GM12878 (cell line): ENCODE measurements at regions not wholly inside any gene's neighbourhood (a gene's known extent, or its start where the extent isn't known, plus 50 kb on each side); places are given as distances from the start of the nearest gene placed in this dataset.

Experiments
- ATAC-seq: fragments of 200-7000 bp; cut with Tn5 transposase; 3 replicates; pipeline ENCODE4 v1.9.1; 2020; ENCODE audit warnings: mild to moderate bottlenecking, moderate library complexity
- BruUV-seq: library from RNA; stranded (reverse); fragments of 400-500 nt; replicated peaks from 2 replicates; lab custom pipeline; 2021; lab: Mats Ljungman, UMichigan
- CTCF ChIA-PET: fragments of 300-600 bp; sonication (Branson Sonifier 250); formaldehyde crosslinking; extraction: SDS; loops from one replicate; lab custom pipeline; 2021; ENCODE audit warnings: inconsistent platforms; lab: Yijun Ruan, JAX
- POLR2A ChIA-PET: fragments of 350-600 bp; formaldehyde crosslinking; extraction: SDS; loops from one replicate; lab custom pipeline; 2021; ENCODE audit warnings: inconsistent platforms; lab: Charles Lee
- RAD21 ChIA-PET: fragments of 300-600 bp; sonication (Branson Sonifier 250); formaldehyde crosslinking; loops from one replicate; lab custom pipeline; 2023; ENCODE audit warnings: antibody characterized with exemption; ENCODE audit not compliant: unreplicated experiment; lab: Charles Lee
- SMC1A ChIA-PET: fragments of 300-600 bp; sonication (Branson Sonifier 250); formaldehyde crosslinking; loops from one replicate; lab custom pipeline; 2023; ENCODE audit not compliant: unreplicated experiment, uncharacterized antibody; lab: Charles Lee
- DNase-seq: peaks from one replicate; pipeline ENCODE4 v3.0.0-alpha.2; 2011; ENCODE audit warnings: low read depth, low spot score
- FAIRE-seq: peaks from 3 replicates; lab custom pipeline; 2011; peaks lifted over from hg19 to GRCh38; lab: Jason Lieb, UNC
- H2AFZ ChIP-seq: 2 replicates; pipeline ENCODE4 v1.6.0; 2011; ENCODE audit warnings: low read depth, low read length, control low read depth; ENCODE audit not compliant: control insufficient read depth
- H3K27ac ChIP-seq: 2 replicates; pipeline ENCODE4 v1.5.1; 2011; ENCODE audit warnings: control low read depth; ENCODE audit not compliant: control insufficient read depth, insufficient read depth
- H3K27me3 ChIP-seq, 2 experiments: replicated peaks in 1 of 2; 2 replicates each; pipeline versions ENCODE4 v1.6.0 to v1.6.1; 2011; ENCODE audit warnings: low read length in 1 of 2; ENCODE audit not compliant: control insufficient read depth in 2 of 2, insufficient read depth in 2 of 2
- H3K36me3 ChIP-seq, 2 experiments: 2 replicates each; pipeline ENCODE4 v1.5.1; 2011; ENCODE audit warnings: low read length in 1 of 2; ENCODE audit not compliant: control insufficient read depth in 2 of 2, insufficient read depth in 2 of 2
- H3K4me1 ChIP-seq: 2 replicates; pipeline ENCODE4 v1.6.1; 2011; ENCODE audit warnings: mild to moderate bottlenecking, low read length, moderate library complexity, mixed read lengths; ENCODE audit not compliant: control insufficient read depth, insufficient read depth
- H3K4me2 ChIP-seq: 2 replicates; pipeline ENCODE4 v1.6.0; 2011; ENCODE audit warnings: control low read depth; ENCODE audit not compliant: control insufficient read depth, insufficient read depth
- H3K4me3 ChIP-seq: fragments of 200-600 bp; sonication (generic); 2 replicates; pipeline ENCODE4 v1.5.1; 2016
- H3K79me2 ChIP-seq: 2 replicates; pipeline ENCODE4 v1.6.0; 2011; ENCODE audit warnings: low read length; ENCODE audit not compliant: control insufficient read depth, insufficient read depth
- H3K9ac ChIP-seq: 2 replicates; pipeline ENCODE4 v1.8.0; 2011; ENCODE audit warnings: low read length, control low read depth, mixed read lengths; ENCODE audit not compliant: control insufficient read depth, insufficient read depth
- H3K9me3 ChIP-seq: replicated peaks from 3 replicates; pipeline ENCODE4 v1.5.1; 2011; ENCODE audit warnings: mild to moderate bottlenecking, low read length; ENCODE audit not compliant: control insufficient read depth, insufficient read depth
- H4K20me1 ChIP-seq: 2 replicates; pipeline ENCODE4 v1.6.0; 2011; ENCODE audit not compliant: control insufficient read depth, insufficient read depth
- ATF7 ChIP-seq: fragments of 450-650 bp; IDR thresholded peaks from 2 replicates; pipeline ENCODE4 v1.6.1; 2016; ENCODE audit warnings: low read depth, mild to moderate bottlenecking
- CHD1 ChIP-seq: IDR thresholded peaks from 2 replicates; pipeline ENCODE4 v1.6.1; 2012; ENCODE audit warnings: low read depth, low read length, improper control_type of control experiment
- MAX ChIP-seq: IDR thresholded peaks from 2 replicates; pipeline ENCODE4 v1.6.1; 2012; ENCODE audit warnings: low read depth, low read length, improper control_type of control experiment
- RBBP5 ChIP-seq: fragments of 200-600 bp; sonication (generic); conservative IDR thresholded peaks from 2 replicates; pipeline ENCODE4 v1.6.1; 2016
- SP1 ChIP-seq: IDR thresholded peaks from one replicate; pipeline ENCODE4 v1.6.1; 2011; ENCODE audit warnings: low read depth, low read length
- TCF12 ChIP-seq: IDR thresholded peaks from 2 replicates; pipeline ENCODE4 v1.6.1; 2011; ENCODE audit warnings: low read depth, mild to moderate bottlenecking, low read length
- ZBTB4 ChIP-seq: fragments of 450-650 bp; formaldehyde crosslinking; IDR thresholded peaks from 2 replicates; pipeline ENCODE4 v1.4.0; 2022; ENCODE audit warnings: mild to moderate bottlenecking, moderate library complexity
- WGBS: methylation state at CpG from one replicate; pipeline ENCODE4 v1.1.6; 2016; ENCODE audit warnings: low lambda C conversion rate; ENCODE audit not compliant: insufficient replicate concordance, insufficient coverage; ENCODE audit errors: missing lambda C conversion rate; 5-methylcytosine and 5-hydroxymethylcytosine counted together
- in situ Hi-C: fragments of 300-500 bp; cut with MboI; formaldehyde crosslinking; loops from 9 replicates; pipeline ENCODE4 v1.14.3; 2018; ENCODE audit warnings: mixed read lengths
- intact Hi-C: fragments of 100-400 bp; cut with micrococcal nuclease; formaldehyde crosslinking; loops from one replicate; pipeline ENCODE4 v1.14.2; 2022; ENCODE audit not compliant: unreplicated experiment

- FAIRE-seq (no peak), DNase-seq (no peak), ATAC-seq (no peak)
- no peak overlapping the region for H3K4me2 ChIP-seq
- H3K36me3 ChIP-seq = no peaks in the 10 kb centered on the region
- no peaks in the 10 kb centered on the region for H4K20me1 ChIP-seq
- no peak overlapping the region for H3K9ac ChIP-seq
- CTCF ChIA-PET = interaction anchor here (1.0 kb wide), 1 partner anchor 52 kb away, joined by 3 read pairs; no protein-coding TSS in a partner anchor
- H2AFZ ChIP-seq = no peak overlapping the region
- no peak for TF ChIP-seq CHD1
- TF ChIP-seq TCF12 = no peak
- no peak for TF ChIP-seq ZBTB4
- no peak for TF ChIP-seq ATF7
- no peak for TF ChIP-seq SP1
- no peak for TF ChIP-seq RBBP5
- no peak for TF ChIP-seq MAX
- H3K27me3 ChIP-seq = no peaks in the 10 kb centered on the region
- no peak overlapping the region for H3K4me3 ChIP-seq
- POLR2A ChIA-PET = interaction anchor here (0.6 kb wide), 2 partner anchors 178 to 955 kb away, joined by 3 to 4 read pairs; no protein-coding TSS in a partner anchor
- RAD21 ChIA-PET = no interaction called here
- 81% methylated on average over 4 of the region's 4 CpGs for WGBS
- intact Hi-C loops = no loop called here
- in situ Hi-C loops = no loop called here
- BruUV-seq = no TSS peak
- SMC1A ChIA-PET = no interaction called here
- no peaks in the 10 kb centered on the region for H3K4me1 ChIP-seq
- no peaks in the 10 kb centered on the region for H3K9me3 ChIP-seq
- H3K79me2 ChIP-seq = no peaks in the 10 kb centered on the region
- H3K27ac ChIP-seq = no peak overlapping the region
Measured at GRCh38 chr12:93039062-93039461, 110.0 kb upstream of the EEA1 start.
